ENCODE measurements at regions not wholly inside any gene's neighbourhood (a gene's known extent, or its start where the extent isn't known, plus 50 kb on each side); places are given as distances from the start of the nearest gene placed in this dataset.

DNA sequence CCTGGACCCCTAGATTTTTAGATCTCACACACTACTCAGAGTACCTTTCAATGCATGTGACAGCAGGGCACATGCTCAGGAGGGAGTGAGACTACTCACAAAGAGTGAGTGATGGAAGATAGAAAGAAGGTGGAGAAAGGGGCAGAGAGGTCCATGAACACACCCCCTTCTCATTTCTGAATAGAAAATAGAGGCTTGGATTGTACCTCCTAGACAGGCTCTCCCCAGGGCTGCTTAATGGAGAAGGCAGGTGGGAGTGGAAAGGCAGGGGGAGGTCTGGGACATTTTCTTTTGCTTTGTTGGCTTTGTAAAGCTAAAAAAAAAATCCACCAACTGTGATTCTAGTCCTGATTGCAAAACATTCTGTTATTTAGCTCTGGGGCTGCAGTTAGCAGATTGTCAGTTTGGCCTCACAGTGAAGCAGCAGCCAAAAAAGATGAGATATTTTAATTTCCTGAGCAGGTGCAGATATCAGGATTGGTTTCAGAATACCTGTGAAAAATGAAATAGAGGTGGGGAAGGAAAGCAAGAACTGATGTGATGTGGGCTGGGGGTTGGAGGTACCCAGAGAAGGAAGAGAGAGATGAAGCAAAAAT is 119.3 kb upstream of the GYPC start:
- Histone ChIP-seq H3K4me1 (no peaks in the 10 kb centered on the region), H3K27ac (no peak overlapping the region), H3K36me3 (no peaks in the 10 kb centered on the region), H3K9me3 (no peaks in the 10 kb centered on the region), H3K27me3 (no peaks in the 10 kb centered on the region), H3K4me3 (no peak overlapping the region)
- TF ChIP-seq POLR2AphosphoS5 (IDR thresholded peaks at IDR 0.05) (no peak), POLR2A (IDR thresholded peaks at IDR 0.05) (no peak), EP300 (IDR thresholded peaks at IDR 0.05) (no peak)
- TF ChIP-seq, protein P1, sequence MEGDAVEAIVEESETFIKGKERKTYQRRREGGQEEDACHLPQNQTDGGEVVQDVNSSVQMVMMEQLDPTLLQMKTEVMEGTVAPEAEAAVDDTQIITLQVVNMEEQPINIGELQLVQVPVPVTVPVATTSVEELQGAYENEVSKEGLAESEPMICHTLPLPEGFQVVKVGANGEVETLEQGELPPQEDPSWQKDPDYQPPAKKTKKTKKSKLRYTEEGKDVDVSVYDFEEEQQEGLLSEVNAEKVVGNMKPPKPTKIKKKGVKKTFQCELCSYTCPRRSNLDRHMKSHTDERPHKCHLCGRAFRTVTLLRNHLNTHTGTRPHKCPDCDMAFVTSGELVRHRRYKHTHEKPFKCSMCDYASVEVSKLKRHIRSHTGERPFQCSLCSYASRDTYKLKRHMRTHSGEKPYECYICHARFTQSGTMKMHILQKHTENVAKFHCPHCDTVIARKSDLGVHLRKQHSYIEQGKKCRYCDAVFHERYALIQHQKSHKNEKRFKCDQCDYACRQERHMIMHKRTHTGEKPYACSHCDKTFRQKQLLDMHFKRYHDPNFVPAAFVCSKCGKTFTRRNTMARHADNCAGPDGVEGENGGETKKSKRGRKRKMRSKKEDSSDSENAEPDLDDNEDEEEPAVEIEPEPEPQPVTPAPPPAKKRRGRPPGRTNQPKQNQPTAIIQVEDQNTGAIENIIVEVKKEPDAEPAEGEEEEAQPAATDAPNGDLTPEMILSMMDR (IDR thresholded peaks at IDR 0.05), result no peak
- no peak for ATAC-seq

DNA sequence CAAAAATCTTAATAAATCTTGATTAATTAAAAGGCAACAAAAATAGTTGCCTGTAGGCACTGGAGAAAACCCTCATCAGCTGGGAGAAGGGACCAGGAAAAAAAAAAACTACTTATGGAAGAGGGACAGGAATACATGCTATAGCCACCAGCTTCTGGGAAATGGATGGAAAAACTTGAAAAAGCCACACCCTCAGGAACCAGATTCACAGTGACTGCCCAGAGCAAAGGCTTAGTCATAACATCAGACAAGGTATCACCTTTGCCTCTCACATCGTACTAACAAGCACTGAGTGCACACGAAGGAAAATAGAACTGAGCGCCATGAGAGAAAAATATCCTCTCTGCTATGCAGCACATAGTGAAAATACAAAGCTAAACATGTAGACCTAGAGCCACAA is 116.9 kb upstream of the GYPC start:
- no peak overlapping the region for H3K4me3 ChIP-seq
- H3K36me3 ChIP-seq, result no peaks in the 10 kb centered on the region
- TF ChIP-seq, protein P1 (IDR thresholded peaks at IDR 0.05), result no peak
- no peaks in the 10 kb centered on the region for H3K4me1 ChIP-seq
- H3K27me3 ChIP-seq, result no peaks in the 10 kb centered on the region
- no peak for ATAC-seq
- no peak overlapping the region for H3K27ac ChIP-seq
- H3K9me3 ChIP-seq, result peaks cover 0 to 18% (median 0%) of the 10 kb centered on the region in 3 donors
- WGBS, 2 donors (ENCODE audit: low coverage in 1 of 2), result 75 to 89% methylated on average over 3 of the region's 3 CpGs

DNA sequence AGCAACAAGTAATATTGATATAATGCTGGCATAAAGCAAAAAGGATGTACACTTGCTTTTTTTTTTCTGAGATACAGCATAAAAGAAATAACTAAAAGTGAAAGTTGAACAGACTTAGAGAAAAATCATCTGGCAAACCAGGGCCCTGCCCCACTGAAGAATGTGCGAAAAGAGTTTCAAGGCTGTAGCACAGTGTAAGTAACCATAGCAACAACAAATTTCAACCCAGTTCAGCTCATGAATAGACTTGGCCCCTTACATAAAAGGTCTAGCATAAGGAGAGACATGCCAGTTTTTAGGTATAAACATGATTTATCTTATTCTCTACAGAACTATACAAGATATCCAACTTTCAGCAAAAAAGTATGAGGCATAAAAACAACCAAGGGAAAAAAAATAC is 113.7 kb upstream of the GYPC start:
- Histone ChIP-seq H3K27ac (no peak overlapping the region), H3K27me3 (no peaks in the 10 kb centered on the region), H3K9me3 (peaks cover 0 to 18% (median 0%) of the 10 kb centered on the region in 3 donors), H3K36me3 (no peaks in the 10 kb centered on the region), H3K4me1 (no peaks in the 10 kb centered on the region), H3K4me3 (no peak overlapping the region)
- WGBS, 2 donors (ENCODE audit: low coverage in 1 of 2), result 84 to 90% methylated on average over 1 of the region's 1 CpG
- TF ChIP-seq EP300 (IDR thresholded peaks at IDR 0.05) (no peak), POLR2AphosphoS5 (IDR thresholded peaks at IDR 0.05) (no peak), POLR2A (IDR thresholded peaks at IDR 0.05) (no peak)
- TF ChIP-seq, protein P1 (IDR thresholded peaks at IDR 0.05), result no peak
- ATAC-seq, result no peak

DNA sequence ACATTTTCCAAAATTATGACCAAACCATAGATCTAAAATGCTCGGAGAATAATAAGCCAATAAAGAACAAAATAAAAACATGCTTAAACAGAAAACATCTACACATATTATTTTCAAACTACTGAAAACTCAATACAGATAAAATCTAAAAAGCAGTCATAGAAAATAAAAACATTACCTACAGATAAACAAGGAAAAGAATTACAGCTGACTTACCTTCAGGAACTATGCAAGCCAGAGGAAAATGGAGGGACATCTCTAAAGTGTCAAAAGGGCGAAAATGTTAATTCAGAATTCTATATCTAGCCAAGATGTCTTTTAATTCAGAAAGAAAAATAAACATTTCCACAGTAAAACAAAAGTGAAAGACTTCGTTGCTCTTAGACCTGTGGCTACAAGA is 112.9 kb upstream of the GYPC start:
- Histone ChIP-seq H3K27me3 (no peaks in the 10 kb centered on the region), H3K9me3 (peaks cover 0 to 18% (median 0%) of the 10 kb centered on the region in 3 donors), H3K4me3 (no peak overlapping the region), H3K4me1 (no peaks in the 10 kb centered on the region), H3K27ac (no peak overlapping the region), H3K36me3 (no peaks in the 10 kb centered on the region)
- 63 to 88% methylated on average over 3 of the region's 3 CpGs for WGBS, 2 donors (ENCODE audit: low coverage in 1 of 2)
- no peak for ATAC-seq
- TF ChIP-seq, protein P1 (IDR thresholded peaks at IDR 0.05), result no peak
- TF ChIP-seq POLR2A (IDR thresholded peaks at IDR 0.05) (no peak), EP300 (IDR thresholded peaks at IDR 0.05) (no peak), POLR2AphosphoS5 (IDR thresholded peaks at IDR 0.05) (no peak)

DNA sequence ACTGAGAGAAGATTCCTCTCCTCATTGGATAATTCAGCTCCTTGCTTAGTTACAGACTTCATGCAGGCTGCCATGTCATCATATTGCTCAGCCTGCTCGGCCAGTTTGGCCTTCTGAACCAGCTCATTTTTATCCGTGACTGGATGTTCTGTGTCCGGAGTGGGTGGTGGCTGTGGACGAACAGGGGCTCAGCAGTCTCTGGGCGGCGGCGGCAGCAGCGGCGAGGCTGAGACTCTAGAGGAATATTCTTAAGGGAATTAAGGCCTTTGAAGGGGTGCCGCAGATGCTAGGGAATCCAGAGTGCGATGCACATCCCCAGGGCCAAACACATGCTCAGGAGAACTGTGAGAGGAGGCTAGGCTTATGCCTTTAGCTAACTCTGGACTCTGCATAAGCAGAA is 97.9 kb upstream of the GYPC start:
- H3K27ac ChIP-seq, result no peak overlapping the region
- no peaks in the 10 kb centered on the region for H3K27me3 ChIP-seq
- ATAC-seq, result no peak
- WGBS, 2 donors (ENCODE audit: low coverage in 1 of 2), result 82 to 96% methylated on average over 4 to 5 of the region's 11 CpGs
- H3K36me3 ChIP-seq, result no peaks in the 10 kb centered on the region
- H3K9me3 ChIP-seq, result peaks cover 0 to 8% (median 0%) of the 10 kb centered on the region in 3 donors
- TF ChIP-seq POLR2A (IDR thresholded peaks at IDR 0.05) (no peak), EP300 (IDR thresholded peaks at IDR 0.05) (no peak), POLR2AphosphoS5 (IDR thresholded peaks at IDR 0.05) (no peak)
- TF ChIP-seq, protein P1 (IDR thresholded peaks at IDR 0.05), result no peak
- H3K4me3 ChIP-seq, result no peak overlapping the region
- H3K4me1 ChIP-seq, result no peaks in the 10 kb centered on the region
